ENCODE measurements at regions not wholly inside any gene's neighbourhood (a gene's known extent, or its start where the extent isn't known, plus 50 kb on each side); places are given as distances from the start of the nearest gene placed in this dataset.

DNA sequence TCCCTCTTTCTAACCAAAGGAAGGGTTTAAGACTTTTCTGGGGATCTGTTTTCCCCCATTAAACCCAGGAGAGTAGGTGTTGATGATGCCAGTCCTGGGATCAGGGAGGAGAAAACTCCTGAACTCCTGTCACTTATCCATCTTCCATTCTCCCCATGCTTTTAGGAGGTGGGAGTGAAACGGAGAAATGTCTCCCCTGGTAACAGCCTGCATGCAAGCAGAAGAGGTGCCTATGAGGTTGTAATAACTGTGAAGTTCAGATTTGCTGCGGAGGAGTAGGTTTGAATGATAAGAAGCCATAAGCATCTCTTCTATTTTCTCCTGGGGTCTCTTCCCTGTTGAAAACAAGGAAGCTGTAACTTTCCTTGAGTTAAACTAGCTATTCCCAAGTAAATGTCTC is 150.8 kb downstream of the SLC4A3 start:
- Histone ChIP-seq H3K9me3 (ENCODE audit: control insufficient read depth, insufficient read depth, low read length) (no peaks in the 10 kb centered on the region), H3K9ac (ENCODE audit: low read depth, low read length) (no peak overlapping the region), H3K4me3 (ENCODE audit: low read depth, low read length) (no peak overlapping the region), H3K36me3 (ENCODE audit: control insufficient read depth, insufficient read depth, low read length) (no peaks in the 10 kb centered on the region), H3K27me3 (ENCODE audit: control insufficient read depth, insufficient read depth, low read length) (no peaks in the 10 kb centered on the region), H3K4me1 (ENCODE audit: control insufficient read depth, insufficient read depth, low read length) (no peaks in the 10 kb centered on the region)

DNA sequence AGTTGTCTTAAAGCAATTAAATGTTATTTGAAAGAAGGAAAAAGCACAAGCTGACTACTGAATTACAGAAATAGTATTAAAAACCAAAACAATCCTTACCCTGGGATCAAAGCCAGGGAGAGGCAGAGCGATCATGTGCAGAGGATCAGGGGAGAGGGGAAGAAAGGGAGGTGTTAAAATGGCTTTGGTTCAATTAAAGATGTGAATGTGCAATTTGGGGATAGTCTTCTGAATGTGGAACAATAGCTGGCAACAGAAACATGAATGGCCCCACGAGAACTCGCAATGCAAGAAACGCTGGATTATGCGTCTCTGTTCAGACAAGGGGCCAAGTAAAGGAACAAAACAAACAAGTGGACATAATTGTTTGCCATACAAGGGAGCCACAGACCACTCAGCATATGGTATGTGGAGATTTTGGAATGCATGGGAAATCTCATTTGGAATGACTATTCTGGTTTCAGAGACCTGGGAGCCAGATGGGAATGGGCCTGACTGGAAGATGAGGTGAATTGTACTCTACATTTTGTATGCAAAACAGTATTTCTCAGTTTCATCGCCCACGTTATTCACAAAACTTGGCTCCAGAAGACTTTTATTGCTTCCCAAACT is 155.4 kb downstream of the SLC4A3 start:
- Histone ChIP-seq H3K36me3 (ENCODE audit: control insufficient read depth, insufficient read depth, low read length) (no peaks in the 10 kb centered on the region), H3K9ac (ENCODE audit: low read depth, low read length) (no peak overlapping the region), H3K4me1 (ENCODE audit: control insufficient read depth, insufficient read depth, low read length) (no peaks in the 10 kb centered on the region), H3K27me3 (ENCODE audit: control insufficient read depth, insufficient read depth, low read length) (no peaks in the 10 kb centered on the region), H3K4me3 (ENCODE audit: low read depth, low read length) (no peak overlapping the region), H3K9me3 (ENCODE audit: control insufficient read depth, insufficient read depth, low read length) (no peaks in the 10 kb centered on the region)

DNA sequence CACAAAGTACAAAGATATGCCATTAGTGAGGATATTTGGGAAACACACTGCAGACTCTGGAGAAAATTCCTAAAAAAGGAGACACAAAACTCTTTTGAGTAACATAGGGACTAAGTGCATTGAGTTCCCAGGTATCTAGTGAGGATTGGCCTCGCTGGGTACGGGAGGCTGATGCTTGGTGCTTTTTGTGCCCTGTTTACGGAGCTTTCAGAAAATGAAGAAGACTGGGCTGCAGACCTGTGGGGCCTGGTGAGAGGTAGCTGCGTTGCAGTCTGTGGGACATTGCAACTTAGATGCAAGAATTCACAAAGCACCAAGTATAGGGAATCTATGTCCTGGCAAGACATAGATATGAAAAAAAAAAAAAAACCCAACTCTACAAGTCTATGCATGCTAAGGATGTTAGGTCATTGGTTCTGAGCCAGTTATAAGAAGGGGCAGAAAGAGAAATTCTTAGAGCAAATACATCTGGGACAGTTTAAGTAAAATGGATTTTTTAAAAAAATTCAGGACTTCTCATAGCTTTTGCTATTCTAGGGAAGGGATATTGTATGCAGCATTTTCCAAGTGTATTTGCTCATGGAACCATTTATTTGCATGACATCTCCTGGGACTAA is 156.0 kb downstream of the SLC4A3 start:
- Histone ChIP-seq H3K27me3 (ENCODE audit: control insufficient read depth, insufficient read depth, low read length) (no peaks in the 10 kb centered on the region), H3K36me3 (ENCODE audit: control insufficient read depth, insufficient read depth, low read length) (no peaks in the 10 kb centered on the region), H3K4me3 (ENCODE audit: low read depth, low read length) (no peak overlapping the region)

DNA sequence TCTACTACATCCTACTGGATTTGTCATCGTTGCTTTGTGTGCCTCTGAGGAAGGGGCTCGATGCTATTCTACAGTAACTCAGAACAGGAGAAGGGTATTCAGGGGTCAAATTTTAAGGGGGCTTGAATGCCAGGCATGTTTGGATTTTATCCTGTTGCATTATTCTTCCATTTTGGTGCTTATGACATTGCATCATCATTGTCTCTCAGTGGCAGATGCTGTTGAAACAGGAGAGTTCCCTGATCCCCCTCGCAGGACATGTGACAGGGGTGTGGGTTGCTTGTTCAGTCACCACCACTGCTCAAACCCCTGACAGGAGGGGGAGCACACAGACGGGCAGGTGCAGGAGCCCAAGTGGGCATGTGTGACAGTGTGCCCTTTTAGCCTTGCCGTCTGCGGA is 156.7 kb downstream of the SLC4A3 start:
- no peaks in the 10 kb centered on the region for H3K36me3 ChIP-seq (ENCODE audit: control insufficient read depth, insufficient read depth, low read length)
- no peaks in the 10 kb centered on the region for H3K9me3 ChIP-seq (ENCODE audit: control insufficient read depth, insufficient read depth, low read length)
- H3K4me1 ChIP-seq (ENCODE audit: control insufficient read depth, insufficient read depth, low read length), result no peaks in the 10 kb centered on the region
- no peak overlapping the region for H3K9ac ChIP-seq (ENCODE audit: low read depth, low read length)
- no peak overlapping the region for H3K4me3 ChIP-seq (ENCODE audit: low read depth, low read length)
- no peaks in the 10 kb centered on the region for H3K27me3 ChIP-seq (ENCODE audit: control insufficient read depth, insufficient read depth, low read length)

More for the DNA sequence above, 156.0 kb downstream of the SLC4A3 start:
- no peaks in the 10 kb centered on the region for H3K9me3 ChIP-seq (ENCODE audit: control insufficient read depth, insufficient read depth, low read length)
- no peak overlapping the region for H3K9ac ChIP-seq (ENCODE audit: low read depth, low read length)
- no peaks in the 10 kb centered on the region for H3K4me1 ChIP-seq (ENCODE audit: control insufficient read depth, insufficient read depth, low read length)

DNA sequence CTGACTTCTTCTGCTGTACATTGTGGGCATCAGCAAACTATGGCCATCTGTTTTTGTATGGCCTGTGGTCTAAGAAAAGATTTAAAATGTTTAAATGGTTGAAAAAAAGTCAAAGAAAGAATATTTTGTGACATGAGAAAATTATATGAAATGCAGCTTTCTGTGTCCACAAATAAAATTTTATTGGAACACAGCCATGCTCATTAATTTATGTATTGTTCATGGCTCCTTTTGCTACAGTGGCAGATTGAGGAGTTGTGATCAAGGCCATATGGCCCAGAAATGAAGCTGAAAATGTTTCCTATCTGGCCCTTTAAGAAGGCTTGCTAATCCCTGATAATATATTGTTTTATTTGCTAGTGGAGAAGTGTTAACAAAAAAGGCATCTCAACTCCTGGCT is 162.0 kb downstream of the SLC4A3 start:
- no peaks in the 10 kb centered on the region for H3K27me3 ChIP-seq (ENCODE audit: control insufficient read depth, insufficient read depth, low read length)
- no peak overlapping the region for H3K4me3 ChIP-seq (ENCODE audit: low read depth, low read length)
- H3K4me1 ChIP-seq (ENCODE audit: control insufficient read depth, insufficient read depth, low read length), result no peaks in the 10 kb centered on the region
- H3K36me3 ChIP-seq (ENCODE audit: control insufficient read depth, insufficient read depth, low read length), result no peaks in the 10 kb centered on the region
- no peak overlapping the region for H3K9ac ChIP-seq (ENCODE audit: low read depth, low read length)
- no peaks in the 10 kb centered on the region for H3K9me3 ChIP-seq (ENCODE audit: control insufficient read depth, insufficient read depth, low read length)

DNA sequence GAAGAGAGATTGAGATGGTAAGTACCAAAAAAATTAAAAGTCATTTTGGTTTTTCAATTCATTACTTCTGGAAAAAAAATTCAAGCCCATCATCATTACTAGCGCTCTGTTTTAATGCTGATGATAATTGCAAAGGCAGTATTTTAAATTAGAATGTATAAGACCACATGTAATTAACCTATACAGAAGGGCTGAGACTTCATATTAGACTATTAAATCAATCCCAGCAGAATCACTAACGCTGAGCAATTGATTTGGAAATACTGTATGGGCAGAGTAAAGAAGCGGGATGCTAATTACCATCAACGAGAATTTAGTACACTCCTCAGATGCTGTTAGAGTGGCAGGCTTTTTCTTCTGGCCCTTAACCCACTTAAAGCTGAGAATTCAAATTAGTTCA is 165.0 kb downstream of the SLC4A3 start:
- Histone ChIP-seq H3K4me1 (ENCODE audit: control insufficient read depth, insufficient read depth, low read length) (no peaks in the 10 kb centered on the region), H3K27me3 (ENCODE audit: control insufficient read depth, insufficient read depth, low read length) (no peaks in the 10 kb centered on the region), H3K36me3 (ENCODE audit: control insufficient read depth, insufficient read depth, low read length) (no peaks in the 10 kb centered on the region), H3K4me3 (ENCODE audit: low read depth, low read length) (no peak overlapping the region), H3K9ac (ENCODE audit: low read depth, low read length) (no peak overlapping the region), H3K9me3 (ENCODE audit: control insufficient read depth, insufficient read depth, low read length) (no peaks in the 10 kb centered on the region)

DNA sequence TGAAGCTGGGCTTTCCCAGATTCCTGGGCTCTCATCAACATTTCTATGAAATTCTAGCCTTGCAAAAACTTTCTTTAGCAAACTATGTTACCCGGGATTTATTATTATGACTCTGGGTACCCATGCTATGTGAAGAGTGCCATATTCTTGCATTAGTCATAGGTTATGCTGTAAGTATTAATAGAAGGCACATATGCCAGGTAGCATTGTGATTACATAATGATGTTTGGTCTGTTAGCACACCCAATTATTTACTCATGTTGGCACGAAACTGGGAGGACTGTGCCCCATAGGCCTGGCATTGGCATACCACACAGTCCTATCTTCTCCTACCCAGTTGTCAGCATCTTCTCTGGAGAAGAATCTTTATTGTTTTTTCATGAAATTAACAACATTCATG is 171.0 kb downstream of the SLC4A3 start:
- Histone ChIP-seq H3K4me1 (ENCODE audit: control insufficient read depth, insufficient read depth, low read length) (no peaks in the 10 kb centered on the region), H3K36me3 (ENCODE audit: control insufficient read depth, insufficient read depth, low read length) (no peaks in the 10 kb centered on the region), H3K27me3 (ENCODE audit: control insufficient read depth, insufficient read depth, low read length) (no peaks in the 10 kb centered on the region), H3K9ac (ENCODE audit: low read depth, low read length) (no peak overlapping the region), H3K9me3 (ENCODE audit: control insufficient read depth, insufficient read depth, low read length) (no peaks in the 10 kb centered on the region), H3K4me3 (ENCODE audit: low read depth, low read length) (no peak overlapping the region)

DNA sequence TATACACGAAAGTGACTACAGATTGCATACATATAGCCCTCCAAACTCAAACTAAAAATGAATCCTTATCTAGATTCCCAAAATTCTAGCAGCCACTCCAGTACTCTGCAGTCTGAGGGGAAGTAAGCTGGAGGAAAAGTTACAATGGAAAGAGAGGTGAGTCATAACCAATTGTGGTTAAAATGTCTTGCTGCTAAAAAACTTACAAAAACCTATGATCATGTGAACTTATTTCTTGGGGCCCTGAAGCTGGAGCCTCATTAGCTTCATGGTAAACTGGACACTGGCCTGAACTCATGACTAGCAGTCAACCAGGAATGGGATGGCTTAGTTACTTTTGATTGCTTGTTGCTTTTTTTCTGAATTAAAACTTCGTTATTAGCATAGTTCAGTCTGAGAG is 175.9 kb downstream of the SLC4A3 start:
- no peaks in the 10 kb centered on the region for H3K27me3 ChIP-seq (ENCODE audit: control insufficient read depth, insufficient read depth, low read length)
- no peaks in the 10 kb centered on the region for H3K36me3 ChIP-seq (ENCODE audit: control insufficient read depth, insufficient read depth, low read length)
- H3K9me3 ChIP-seq (ENCODE audit: control insufficient read depth, insufficient read depth, low read length), result no peaks in the 10 kb centered on the region
- no peak overlapping the region for H3K9ac ChIP-seq (ENCODE audit: low read depth, low read length)
- no peak overlapping the region for H3K4me3 ChIP-seq (ENCODE audit: low read depth, low read length)
- H3K4me1 ChIP-seq (ENCODE audit: control insufficient read depth, insufficient read depth, low read length), result no peaks in the 10 kb centered on the region

DNA sequence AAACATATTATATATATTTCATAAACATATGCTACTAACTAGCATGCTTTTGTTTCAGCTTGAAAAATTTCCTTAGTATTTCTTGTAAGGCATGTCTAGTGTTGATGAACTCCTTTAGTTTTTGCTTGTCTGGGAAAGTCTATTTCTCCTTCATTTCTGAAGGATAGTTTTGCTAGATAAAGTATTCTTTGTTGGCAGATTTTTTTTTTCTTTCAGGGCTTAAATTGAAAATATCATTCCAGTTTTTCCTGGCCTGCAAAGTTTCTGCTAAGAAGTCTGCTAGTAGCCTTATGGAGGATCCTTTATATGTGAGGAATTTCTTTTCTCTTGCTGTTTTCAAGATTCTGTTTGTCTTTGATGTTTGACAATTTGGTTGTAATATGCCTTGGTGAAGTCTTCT is 183.5 kb downstream of the SLC4A3 start:
- no peak overlapping the region for H3K9ac ChIP-seq (ENCODE audit: low read depth, low read length)
- H3K4me1 ChIP-seq (ENCODE audit: control insufficient read depth, insufficient read depth, low read length), result no peaks in the 10 kb centered on the region
- H3K36me3 ChIP-seq (ENCODE audit: control insufficient read depth, insufficient read depth, low read length), result no peaks in the 10 kb centered on the region
- no peaks in the 10 kb centered on the region for H3K9me3 ChIP-seq (ENCODE audit: control insufficient read depth, insufficient read depth, low read length)
- H3K4me3 ChIP-seq (ENCODE audit: low read depth, low read length), result no peak overlapping the region
- H3K27me3 ChIP-seq (ENCODE audit: control insufficient read depth, insufficient read depth, low read length), result no peaks in the 10 kb centered on the region

DNA sequence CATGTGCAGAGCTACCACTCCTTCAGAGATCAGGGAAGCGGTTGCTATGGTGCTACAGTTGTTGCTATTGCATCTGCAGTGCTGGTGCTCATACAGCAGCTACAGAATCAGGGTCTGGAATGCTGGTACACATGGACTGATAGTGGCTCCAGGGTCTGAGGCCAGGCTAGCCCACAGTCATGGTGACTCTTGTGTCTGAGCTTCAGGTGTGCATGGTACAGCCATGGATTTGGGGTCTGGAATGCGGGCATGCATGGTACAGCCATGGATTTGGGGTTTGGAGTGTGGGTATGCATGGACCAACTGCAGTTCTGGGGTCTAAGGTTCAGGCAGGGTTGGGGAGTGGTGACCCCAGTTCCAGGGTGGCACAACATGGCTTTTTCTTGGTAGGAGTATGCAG is 185.2 kb downstream of the SLC4A3 start:
- no peak overlapping the region for H3K4me3 ChIP-seq (ENCODE audit: low read depth, low read length)
- no peak overlapping the region for H3K9ac ChIP-seq (ENCODE audit: low read depth, low read length)
- H3K4me1 ChIP-seq (ENCODE audit: control insufficient read depth, insufficient read depth, low read length), result no peaks in the 10 kb centered on the region
- H3K36me3 ChIP-seq (ENCODE audit: control insufficient read depth, insufficient read depth, low read length), result no peaks in the 10 kb centered on the region
- H3K9me3 ChIP-seq (ENCODE audit: control insufficient read depth, insufficient read depth, low read length), result no peaks in the 10 kb centered on the region
- H3K27me3 ChIP-seq (ENCODE audit: control insufficient read depth, insufficient read depth, low read length), result no peaks in the 10 kb centered on the region

DNA sequence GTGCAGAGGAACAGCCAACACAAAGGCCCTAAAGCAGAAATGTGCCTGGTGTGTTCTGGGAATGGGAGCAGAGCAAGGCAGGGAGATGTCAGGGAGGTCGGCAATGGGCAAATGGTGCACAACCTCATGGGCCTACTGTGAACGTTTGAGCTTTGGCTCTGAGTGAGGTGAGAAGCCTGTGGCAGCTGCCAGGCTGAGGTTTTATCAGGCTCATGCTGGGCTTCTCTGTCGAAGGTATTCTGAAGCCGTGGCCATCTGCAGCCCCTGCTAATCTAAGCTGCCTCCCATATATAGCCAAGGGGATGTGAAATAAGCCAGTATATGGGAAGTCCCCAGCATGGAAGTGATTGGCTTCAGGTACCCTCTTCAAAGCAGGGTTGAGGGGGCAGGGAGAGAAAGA is 193.3 kb downstream of the SLC4A3 start:
- no peaks in the 10 kb centered on the region for H3K4me1 ChIP-seq (ENCODE audit: control insufficient read depth, insufficient read depth, low read length)
- H3K9me3 ChIP-seq (ENCODE audit: control insufficient read depth, insufficient read depth, low read length), result peaks cover 7% of the 10 kb centered on the region
- no peaks in the 10 kb centered on the region for H3K27me3 ChIP-seq (ENCODE audit: control insufficient read depth, insufficient read depth, low read length)
- H3K36me3 ChIP-seq (ENCODE audit: control insufficient read depth, insufficient read depth, low read length), result no peaks in the 10 kb centered on the region
- no peak overlapping the region for H3K9ac ChIP-seq (ENCODE audit: low read depth, low read length)
- no peak overlapping the region for H3K4me3 ChIP-seq (ENCODE audit: low read depth, low read length)

DNA sequence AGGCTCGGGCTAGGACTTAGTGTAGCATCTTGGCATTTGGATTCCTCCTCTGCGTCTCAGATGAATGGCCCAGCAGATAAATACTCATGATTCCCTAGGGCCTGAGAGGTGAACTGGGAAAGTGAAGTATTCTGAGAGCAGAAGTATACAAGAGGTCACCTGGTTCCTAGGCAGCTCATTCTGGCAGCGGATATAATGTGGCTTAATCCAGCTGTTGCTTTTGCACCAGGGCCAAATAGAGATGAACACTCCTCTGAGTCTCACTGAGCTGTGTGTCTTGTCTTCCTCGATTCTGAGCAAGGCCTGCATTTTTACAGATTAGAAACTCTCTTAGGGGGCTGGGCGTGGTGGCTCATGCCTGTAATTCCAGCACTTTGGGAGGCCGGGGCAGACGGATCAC is 196.1 kb downstream of the SLC4A3 start:
- no peak overlapping the region for H3K9ac ChIP-seq (ENCODE audit: low read depth, low read length)
- no peak overlapping the region for H3K4me3 ChIP-seq (ENCODE audit: low read depth, low read length)
- H3K9me3 ChIP-seq (ENCODE audit: control insufficient read depth, insufficient read depth, low read length), result peaks cover 7% of the 10 kb centered on the region
- H3K36me3 ChIP-seq (ENCODE audit: control insufficient read depth, insufficient read depth, low read length), result no peaks in the 10 kb centered on the region
- no peaks in the 10 kb centered on the region for H3K4me1 ChIP-seq (ENCODE audit: control insufficient read depth, insufficient read depth, low read length)
- no peaks in the 10 kb centered on the region for H3K27me3 ChIP-seq (ENCODE audit: control insufficient read depth, insufficient read depth, low read length)
